MCF 10A (cell line): ENCODE measurements at regions not wholly inside any gene's neighbourhood (a gene's known extent, or its start where the extent isn't known, plus 50 kb on each side); places are given as distances from the start of the nearest gene placed in this dataset.

Source experiments
- BruUV-seq: library from RNA; stranded (reverse); fragments of 400-500 nt; replicated peaks from 2 replicates; lab custom pipeline; 2021; lab: Mats Ljungman, UMichigan
- CTCF ChIA-PET: fragments of 300-600 bp; sonication (Branson Sonifier 250); formaldehyde crosslinking; extraction: SDS; loops from one replicate; lab custom pipeline; 2021; ENCODE audit warnings: antibody characterized with exemption, inconsistent platforms; lab: Yijun Ruan, JAX
- POLR2A ChIA-PET: fragments of 300-600, 350-650 bp; sonication (Branson Sonifier 250); formaldehyde crosslinking; extraction: SDS; loops from one replicate; lab custom pipeline; 2020; ENCODE audit warnings: antibody characterized with exemption, inconsistent platforms; lab: Yijun Ruan, JAX
- DNase-seq: peaks from one replicate; pipeline ENCODE4 v3.0.0-alpha.2; 2018; ENCODE audit not compliant: unreplicated experiment
- H3K27ac Mint-ChIP-seq: one replicate; pipeline ENCODE4 v1.8.0; 2022; ENCODE audit warnings: mild to moderate bottlenecking, low read depth, mixed read lengths; ENCODE audit not compliant: unreplicated experiment
- H3K27me3 Mint-ChIP-seq: one replicate; pipeline ENCODE4 v1.8.0; 2022; ENCODE audit warnings: mixed read lengths; ENCODE audit not compliant: insufficient read depth, unreplicated experiment
- H3K36me3 Mint-ChIP-seq: one replicate; pipeline ENCODE4 v1.8.0; 2022; ENCODE audit warnings: mild to moderate bottlenecking, moderate library complexity, mixed read lengths; ENCODE audit not compliant: insufficient read depth, unreplicated experiment
- H3K4me1 Mint-ChIP-seq: one replicate; pipeline ENCODE4 v1.8.0; 2022; ENCODE audit warnings: mixed read lengths; ENCODE audit not compliant: insufficient read depth, unreplicated experiment
- H3K4me3 Mint-ChIP-seq: one replicate; pipeline ENCODE4 v1.8.0; 2022; ENCODE audit warnings: mild to moderate bottlenecking, moderate library complexity, mixed read lengths; ENCODE audit not compliant: unreplicated experiment
- H3K9me3 Mint-ChIP-seq: one replicate; pipeline ENCODE4 v1.8.0; 2022; ENCODE audit warnings: mixed read lengths; ENCODE audit not compliant: unreplicated experiment
- intact Hi-C: fragments of 100-400 bp; cut with micrococcal nuclease; formaldehyde crosslinking; loops from 2 replicates; pipeline ENCODE4 v1.14.1; 2022
- TF ChIP-seq, protein P1 (sequence below): fragments of 200-600 bp; IDR thresholded peaks from one replicate; pipeline ENCODE4 v1.8.0; 2022; ENCODE audit warnings: antibody characterized with exemption, mild to moderate bottlenecking; ENCODE audit not compliant: unreplicated experiment

DNA sequence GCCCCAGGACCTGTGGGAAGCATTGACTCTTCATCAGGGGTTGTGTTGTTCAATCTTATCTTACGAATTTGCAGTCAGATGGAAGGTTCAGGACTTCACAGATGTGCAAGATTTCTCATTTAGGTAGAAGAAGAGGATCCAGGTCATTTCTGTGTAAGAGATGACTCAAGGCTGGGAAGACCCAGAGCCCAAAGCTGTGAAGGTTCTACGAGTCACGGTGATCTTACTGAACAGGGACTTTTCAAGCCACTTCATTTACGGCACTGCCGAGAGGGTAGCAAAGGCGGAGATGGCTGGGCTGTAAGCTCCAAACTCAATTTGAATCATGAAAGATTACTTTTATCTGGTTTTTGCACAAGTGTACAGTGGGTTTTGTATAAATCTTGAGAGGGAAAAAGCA is 228.0 kb upstream of the MEX3C start:
- ChIA-PET POLR2A (no interaction called here), CTCF (no interaction called here)

DNA sequence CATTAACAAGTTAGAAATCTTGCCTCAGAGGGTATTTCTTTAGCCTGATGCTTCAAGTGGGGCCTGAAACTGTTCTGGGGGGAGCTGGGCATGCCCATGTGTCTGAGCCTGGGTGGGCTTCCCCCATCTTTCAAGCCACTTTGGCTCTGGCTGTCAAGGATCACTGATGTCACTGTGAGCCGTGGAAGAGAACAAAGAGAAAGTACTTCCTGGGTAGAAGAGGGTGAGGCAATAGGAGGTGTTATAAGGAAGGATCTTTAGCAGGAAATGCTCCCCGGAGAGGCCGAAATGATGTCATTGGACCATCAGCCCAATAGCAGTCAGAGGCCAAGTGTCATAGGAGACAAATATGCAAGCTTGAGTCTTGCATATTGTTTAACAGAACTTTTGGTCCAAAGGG is 228.4 kb upstream of the MEX3C start:
- no TSS peak for BruUV-seq
- Mint-ChIP-seq H3K4me3 (no peak overlapping the region), H3K27me3 (no peaks in the 10 kb centered on the region), H3K9me3 (peaks cover 7% of the 10 kb centered on the region), H3K27ac (no peak overlapping the region), H3K4me1 (peaks cover 18% of the 10 kb centered on the region), H3K36me3 (no peaks in the 10 kb centered on the region)
- POLR2A ChIA-PET: no interaction called here
- intact Hi-C loops: no loop called here
- CTCF ChIA-PET: interaction anchor here (0.6 to 1.2 kb wide), 2 partner anchors 14 to 50 kb away, joined by 3 to 4 read pairs; no protein-coding TSS in a partner anchor
- DNase-seq: no peak
- TF ChIP-seq, protein P1, sequence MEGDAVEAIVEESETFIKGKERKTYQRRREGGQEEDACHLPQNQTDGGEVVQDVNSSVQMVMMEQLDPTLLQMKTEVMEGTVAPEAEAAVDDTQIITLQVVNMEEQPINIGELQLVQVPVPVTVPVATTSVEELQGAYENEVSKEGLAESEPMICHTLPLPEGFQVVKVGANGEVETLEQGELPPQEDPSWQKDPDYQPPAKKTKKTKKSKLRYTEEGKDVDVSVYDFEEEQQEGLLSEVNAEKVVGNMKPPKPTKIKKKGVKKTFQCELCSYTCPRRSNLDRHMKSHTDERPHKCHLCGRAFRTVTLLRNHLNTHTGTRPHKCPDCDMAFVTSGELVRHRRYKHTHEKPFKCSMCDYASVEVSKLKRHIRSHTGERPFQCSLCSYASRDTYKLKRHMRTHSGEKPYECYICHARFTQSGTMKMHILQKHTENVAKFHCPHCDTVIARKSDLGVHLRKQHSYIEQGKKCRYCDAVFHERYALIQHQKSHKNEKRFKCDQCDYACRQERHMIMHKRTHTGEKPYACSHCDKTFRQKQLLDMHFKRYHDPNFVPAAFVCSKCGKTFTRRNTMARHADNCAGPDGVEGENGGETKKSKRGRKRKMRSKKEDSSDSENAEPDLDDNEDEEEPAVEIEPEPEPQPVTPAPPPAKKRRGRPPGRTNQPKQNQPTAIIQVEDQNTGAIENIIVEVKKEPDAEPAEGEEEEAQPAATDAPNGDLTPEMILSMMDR: no peak

More for the DNA sequence above, 228.0 kb upstream of the MEX3C start:
- Mint-ChIP-seq H3K9me3 (peaks cover 7% of the 10 kb centered on the region), H3K4me3 (no peak overlapping the region), H3K27me3 (no peaks in the 10 kb centered on the region), H3K4me1 (peaks cover 18% of the 10 kb centered on the region), H3K36me3 (no peaks in the 10 kb centered on the region), H3K27ac (no peak overlapping the region)
- DNase-seq: no peak
- no TSS peak for BruUV-seq
- intact Hi-C loops: no loop called here
- TF ChIP-seq, protein P1: no peak

DNA sequence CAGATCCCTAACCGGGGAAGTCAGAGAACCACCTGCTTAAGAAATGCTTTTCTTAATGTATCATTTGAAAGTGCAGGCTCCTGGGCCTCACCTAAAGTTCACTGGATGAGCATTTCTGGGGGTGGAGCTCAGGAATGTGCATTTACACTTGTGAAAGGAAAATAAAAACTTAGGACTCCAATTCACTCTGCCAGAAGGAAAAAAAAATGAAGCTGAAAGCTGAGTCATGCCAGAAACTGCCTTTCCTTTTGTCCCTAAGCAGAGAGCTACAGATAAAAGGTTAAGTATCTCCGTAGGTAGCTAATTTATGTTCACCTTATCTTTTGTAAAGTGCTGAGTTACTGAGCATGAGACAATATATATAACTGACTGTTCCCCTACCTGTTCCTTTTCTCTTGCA is 229.5 kb upstream of the MEX3C start:
- Mint-ChIP-seq H3K4me1 (peaks cover 19% of the 10 kb centered on the region), H3K27ac (peak overlapping the region; percentile 43), H3K4me3 (no peak overlapping the region), H3K9me3 (peaks cover 7% of the 10 kb centered on the region), H3K36me3 (no peaks in the 10 kb centered on the region), H3K27me3 (no peaks in the 10 kb centered on the region)
- CTCF ChIA-PET: interaction anchor here (0.5 to 1.2 kb wide), 4 partner anchors 14 to 1781 kb away, joined by 3 to 4 read pairs (median 4); no protein-coding TSS in a partner anchor
- DNase-seq: peak; percentile 25
- TF ChIP-seq, protein P1: no peak
- BruUV-seq: no TSS peak
- intact Hi-C loops: no loop called here
- POLR2A ChIA-PET: interaction anchor here (0.8 kb wide), 1 partner anchor 27 kb away, joined by 3 read pairs; no protein-coding TSS in a partner anchor

DNA sequence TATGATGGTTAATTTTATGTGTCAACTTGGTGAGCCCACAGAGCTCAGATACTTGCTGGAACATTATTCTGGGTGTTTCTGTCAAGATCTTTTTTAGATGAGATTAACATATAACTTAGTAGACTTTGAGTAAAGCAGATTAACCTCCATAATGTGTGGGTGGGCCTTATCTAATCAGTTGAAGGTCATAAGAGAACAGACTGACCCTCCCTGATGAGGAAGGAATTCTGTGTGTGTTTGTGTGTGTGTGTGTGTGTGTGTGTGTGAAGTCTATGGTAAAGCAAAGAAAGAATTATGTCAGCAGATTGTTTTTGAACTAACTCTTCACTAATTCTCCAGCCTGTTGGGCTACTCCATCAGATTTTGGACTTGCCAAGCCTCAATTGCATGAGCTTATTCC is 232.2 kb upstream of the MEX3C start:
- peak overlapping the region; percentile 53 for H3K27ac Mint-ChIP-seq
- TF ChIP-seq, protein P1: no peak
- BruUV-seq: no TSS peak
- intact Hi-C loops: no loop called here
- H3K4me3 Mint-ChIP-seq: no peak overlapping the region
- peaks cover 34% of the 10 kb centered on the region for H3K4me1 Mint-ChIP-seq
- H3K36me3 Mint-ChIP-seq: no peaks in the 10 kb centered on the region
- DNase-seq: no peak
- peaks cover 7% of the 10 kb centered on the region for H3K9me3 Mint-ChIP-seq
- POLR2A ChIA-PET: no interaction called here
- H3K27me3 Mint-ChIP-seq: no peaks in the 10 kb centered on the region
- CTCF ChIA-PET: no interaction called here
